DOHH2 (cell line): ENCODE measurements at regions not wholly inside any gene's neighbourhood (a gene's known extent, or its start where the extent isn't known, plus 50 kb on each side); places are given as distances from the start of the nearest gene placed in this dataset.

Source experiments
- H3F3A ChIP-seq: fragments of 200-600 bp; sonication (generic), shearing (Covaris generic); 2 replicates; pipeline ENCODE4 v1.6.0; 2016; ENCODE audit warnings: antibody characterized with exemption, mild to moderate bottlenecking; ENCODE audit not compliant: control insufficient read depth, insufficient read depth
- H3K27ac ChIP-seq: fragments of 200-600 bp; sonication (generic); 2 replicates; pipeline ENCODE4 v1.5.1; 2014; ENCODE audit warnings: low read depth, mild to moderate bottlenecking, low read length, moderate library complexity
- H3K27me3 ChIP-seq: fragments of 200-600 bp; sonication (generic); 2 replicates; pipeline ENCODE4 v1.6.1; 2014; ENCODE audit warnings: mild to moderate bottlenecking, low read length, mixed read lengths; ENCODE audit not compliant: control insufficient read depth
- H3K36me3 ChIP-seq: fragments of 200-600 bp; sonication (generic); 2 replicates; pipeline ENCODE4 v1.6.1; 2014; ENCODE audit warnings: mild to moderate bottlenecking, low read length, moderate library complexity, mixed read lengths; ENCODE audit not compliant: control insufficient read depth
- H3K4me1 ChIP-seq: fragments of 200-600 bp; sonication (generic); 2 replicates; pipeline ENCODE4 v1.6.1; 2014; ENCODE audit warnings: mild to moderate bottlenecking, low read length, mixed read lengths; ENCODE audit not compliant: control insufficient read depth
- H3K4me2 ChIP-seq: fragments of 200-600 bp; sonication (generic); 2 replicates; pipeline ENCODE4 v1.6.0; 2014; ENCODE audit warnings: mild to moderate bottlenecking, low read length, moderate library complexity
- H3K4me3 ChIP-seq: fragments of 200-600 bp; sonication (generic); 2 replicates; pipeline ENCODE4 v1.5.1; 2014; ENCODE audit warnings: mild to moderate bottlenecking, low read length, mixed read lengths
- H3K79me2 ChIP-seq: fragments of 200-600 bp; sonication (generic); 2 replicates; pipeline ENCODE4 v1.6.1; 2014; ENCODE audit warnings: mild to moderate bottlenecking, low read length, mixed read lengths; ENCODE audit not compliant: control insufficient read depth
- H3K9me2 ChIP-seq: fragments of 200-600 bp; sonication (generic); replicated peaks from 2 replicates; pipeline ENCODE4 v1.6.1; 2014; ENCODE audit warnings: mild to moderate bottlenecking, low read length, mixed read lengths; ENCODE audit not compliant: control insufficient read depth
- H3K9me3 ChIP-seq: fragments of 200-600 bp; sonication (generic); 2 replicates; pipeline ENCODE4 v1.6.1; 2014; ENCODE audit warnings: antibody characterized with exemption, low read length, mixed read lengths; ENCODE audit not compliant: control insufficient read depth, insufficient read depth
- H4K20me1 ChIP-seq: fragments of 200-600 bp; sonication (generic); 2 replicates; pipeline ENCODE4 v1.6.0; 2014; ENCODE audit warnings: low read depth, mild to moderate bottlenecking, antibody characterized with exemption, low read length, moderate library complexity; ENCODE audit not compliant: control insufficient read depth, insufficient read depth
- EZH2phosphoT487 ChIP-seq: fragments of 200-600 bp; sonication (generic); IDR thresholded peaks from 2 replicates; pipeline ENCODE4 v1.6.1; 2017; ENCODE audit warnings: borderline replicate concordance, mild to moderate bottlenecking, antibody characterized with exemption, low read length, moderate library complexity, mixed read lengths
- TF ChIP-seq, protein P1 (sequence below): fragments of 200-600 bp; sonication (generic); IDR thresholded peaks from one replicate; pipeline ENCODE4 v1.5.1; 2014; ENCODE audit warnings: antibody characterized with exemption, mild to moderate bottlenecking, low read depth, low read length; ENCODE audit not compliant: poor library complexity, severe bottlenecking

GRCh38 chr7:114102996-114103395 lies 184.2 kb upstream of the PPP1R3A start:
- Histone ChIP-seq H3K79me2 (no peaks in the 10 kb centered on the region), H4K20me1 (no peaks in the 10 kb centered on the region), H3K27me3 (no peaks in the 10 kb centered on the region), H3K9me3 (no peaks in the 10 kb centered on the region), H3K4me3 (no peak overlapping the region), H3K4me2 (no peak overlapping the region), H3K4me1 (no peaks in the 10 kb centered on the region), H3F3A (no peaks in the 10 kb centered on the region), H3K9me2 (no peaks in the 10 kb centered on the region), H3K27ac (no peak overlapping the region), H3K36me3 (no peaks in the 10 kb centered on the region)
- TF ChIP-seq, protein P1, sequence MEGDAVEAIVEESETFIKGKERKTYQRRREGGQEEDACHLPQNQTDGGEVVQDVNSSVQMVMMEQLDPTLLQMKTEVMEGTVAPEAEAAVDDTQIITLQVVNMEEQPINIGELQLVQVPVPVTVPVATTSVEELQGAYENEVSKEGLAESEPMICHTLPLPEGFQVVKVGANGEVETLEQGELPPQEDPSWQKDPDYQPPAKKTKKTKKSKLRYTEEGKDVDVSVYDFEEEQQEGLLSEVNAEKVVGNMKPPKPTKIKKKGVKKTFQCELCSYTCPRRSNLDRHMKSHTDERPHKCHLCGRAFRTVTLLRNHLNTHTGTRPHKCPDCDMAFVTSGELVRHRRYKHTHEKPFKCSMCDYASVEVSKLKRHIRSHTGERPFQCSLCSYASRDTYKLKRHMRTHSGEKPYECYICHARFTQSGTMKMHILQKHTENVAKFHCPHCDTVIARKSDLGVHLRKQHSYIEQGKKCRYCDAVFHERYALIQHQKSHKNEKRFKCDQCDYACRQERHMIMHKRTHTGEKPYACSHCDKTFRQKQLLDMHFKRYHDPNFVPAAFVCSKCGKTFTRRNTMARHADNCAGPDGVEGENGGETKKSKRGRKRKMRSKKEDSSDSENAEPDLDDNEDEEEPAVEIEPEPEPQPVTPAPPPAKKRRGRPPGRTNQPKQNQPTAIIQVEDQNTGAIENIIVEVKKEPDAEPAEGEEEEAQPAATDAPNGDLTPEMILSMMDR: no peak
- no peak for TF ChIP-seq EZH2phosphoT487

DNA sequence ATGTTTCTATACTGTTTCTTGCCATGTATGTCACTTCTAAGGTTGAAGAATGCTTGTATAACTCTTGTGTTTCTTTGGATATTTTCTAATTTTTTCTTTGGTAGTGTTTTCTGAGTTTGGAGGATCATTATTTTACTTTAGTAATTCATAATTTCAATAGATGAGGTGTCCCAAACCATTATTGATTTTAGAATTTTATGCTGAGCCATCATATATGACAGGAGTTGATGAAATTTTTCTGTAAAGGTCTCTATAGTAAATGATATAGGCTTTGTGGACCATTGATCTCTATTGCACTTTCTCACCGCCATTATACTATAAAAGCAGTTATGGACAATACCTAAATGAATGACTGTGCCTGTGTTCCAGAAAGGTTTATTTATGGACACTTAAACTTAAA lies 183.3 kb upstream of the PPP1R3A start:
- Histone ChIP-seq H3K4me1 (no peaks in the 10 kb centered on the region), H3K27me3 (no peaks in the 10 kb centered on the region), H3K27ac (no peak overlapping the region), H3F3A (no peaks in the 10 kb centered on the region), H3K4me2 (no peak overlapping the region), H3K79me2 (no peaks in the 10 kb centered on the region), H3K36me3 (no peaks in the 10 kb centered on the region), H3K9me3 (no peaks in the 10 kb centered on the region), H4K20me1 (no peaks in the 10 kb centered on the region), H3K4me3 (no peak overlapping the region), H3K9me2 (no peaks in the 10 kb centered on the region)
- TF ChIP-seq, protein P1: no peak

DNA sequence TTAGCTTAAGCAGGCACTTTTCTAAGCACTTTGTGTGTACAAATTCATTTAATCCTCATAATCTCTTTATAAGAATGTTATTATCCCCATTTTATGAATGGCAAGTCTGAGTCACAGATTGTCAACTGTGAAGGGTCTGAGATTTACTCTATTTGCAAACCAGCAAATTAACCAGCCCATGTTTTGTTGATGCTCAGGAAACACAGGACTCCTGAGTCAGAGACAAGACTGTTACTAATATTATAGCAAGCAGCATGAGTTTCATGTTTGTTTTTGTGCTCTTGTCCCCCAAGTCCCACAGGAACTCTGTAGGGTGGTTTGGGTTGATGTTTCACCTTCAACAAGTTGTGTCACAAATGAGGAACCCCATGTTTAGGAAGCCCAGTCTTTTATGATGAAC lies 182.0 kb upstream of the PPP1R3A start:
- no peak overlapping the region for H3K27ac ChIP-seq
- H4K20me1 ChIP-seq: no peaks in the 10 kb centered on the region

More for the DNA sequence above, 182.0 kb upstream of the PPP1R3A start:
- H3K27me3 ChIP-seq: no peaks in the 10 kb centered on the region
- no peaks in the 10 kb centered on the region for H3F3A ChIP-seq
- H3K79me2 ChIP-seq: no peaks in the 10 kb centered on the region
- no peaks in the 10 kb centered on the region for H3K36me3 ChIP-seq
- no peaks in the 10 kb centered on the region for H3K9me3 ChIP-seq
- H3K9me2 ChIP-seq: no peaks in the 10 kb centered on the region
- no peaks in the 10 kb centered on the region for H3K4me1 ChIP-seq
- no peak for TF ChIP-seq EZH2phosphoT487
- TF ChIP-seq, protein P1: no peak
- H3K4me3 ChIP-seq: no peak overlapping the region
- H3K4me2 ChIP-seq: no peak overlapping the region
